ENCODE measurements at regions not wholly inside any gene's neighbourhood (a gene's known extent, or its start where the extent isn't known, plus 50 kb on each side); places are given as distances from the start of the nearest gene placed in this dataset.

GRCh38 chr11:70486731-70487130, 88.4 kb downstream of the CTTN start:
- TF ChIP-seq, protein P1, sequence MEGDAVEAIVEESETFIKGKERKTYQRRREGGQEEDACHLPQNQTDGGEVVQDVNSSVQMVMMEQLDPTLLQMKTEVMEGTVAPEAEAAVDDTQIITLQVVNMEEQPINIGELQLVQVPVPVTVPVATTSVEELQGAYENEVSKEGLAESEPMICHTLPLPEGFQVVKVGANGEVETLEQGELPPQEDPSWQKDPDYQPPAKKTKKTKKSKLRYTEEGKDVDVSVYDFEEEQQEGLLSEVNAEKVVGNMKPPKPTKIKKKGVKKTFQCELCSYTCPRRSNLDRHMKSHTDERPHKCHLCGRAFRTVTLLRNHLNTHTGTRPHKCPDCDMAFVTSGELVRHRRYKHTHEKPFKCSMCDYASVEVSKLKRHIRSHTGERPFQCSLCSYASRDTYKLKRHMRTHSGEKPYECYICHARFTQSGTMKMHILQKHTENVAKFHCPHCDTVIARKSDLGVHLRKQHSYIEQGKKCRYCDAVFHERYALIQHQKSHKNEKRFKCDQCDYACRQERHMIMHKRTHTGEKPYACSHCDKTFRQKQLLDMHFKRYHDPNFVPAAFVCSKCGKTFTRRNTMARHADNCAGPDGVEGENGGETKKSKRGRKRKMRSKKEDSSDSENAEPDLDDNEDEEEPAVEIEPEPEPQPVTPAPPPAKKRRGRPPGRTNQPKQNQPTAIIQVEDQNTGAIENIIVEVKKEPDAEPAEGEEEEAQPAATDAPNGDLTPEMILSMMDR (conservative IDR thresholded peaks at IDR 0.05; ENCODE audit: low read length), result no peak
- H3K4me3 ChIP-seq (ENCODE audit: low read length), result no peak overlapping the region
- no peak for DNase-seq (ENCODE audit: low read depth)

DNA sequence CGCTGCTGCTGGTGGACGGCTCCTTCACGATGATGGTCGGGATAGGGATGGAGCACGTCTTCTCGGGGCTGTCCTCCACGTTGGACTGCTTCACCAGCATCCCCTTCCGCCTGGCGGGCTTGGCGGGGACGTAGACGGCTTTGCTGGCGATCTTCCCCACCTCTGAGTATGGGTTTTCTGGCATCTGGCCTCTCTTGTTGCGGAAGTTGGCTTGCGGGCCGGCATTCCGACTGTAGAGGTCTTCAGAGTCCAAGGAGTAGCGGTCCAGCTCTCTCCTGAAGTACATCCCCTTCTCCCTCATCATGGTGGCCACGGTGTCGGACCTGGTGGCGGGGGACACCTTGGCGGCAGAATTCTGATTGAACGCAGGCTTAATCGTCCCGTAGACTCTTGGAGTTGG, 88.8 kb downstream of the CTTN start:
- TF ChIP-seq, protein P1 (conservative IDR thresholded peaks at IDR 0.05; ENCODE audit: low read length), result no peak
- no peak for DNase-seq (ENCODE audit: low read depth)
- H3K4me3 ChIP-seq (ENCODE audit: low read length), result no peak overlapping the region

DNA sequence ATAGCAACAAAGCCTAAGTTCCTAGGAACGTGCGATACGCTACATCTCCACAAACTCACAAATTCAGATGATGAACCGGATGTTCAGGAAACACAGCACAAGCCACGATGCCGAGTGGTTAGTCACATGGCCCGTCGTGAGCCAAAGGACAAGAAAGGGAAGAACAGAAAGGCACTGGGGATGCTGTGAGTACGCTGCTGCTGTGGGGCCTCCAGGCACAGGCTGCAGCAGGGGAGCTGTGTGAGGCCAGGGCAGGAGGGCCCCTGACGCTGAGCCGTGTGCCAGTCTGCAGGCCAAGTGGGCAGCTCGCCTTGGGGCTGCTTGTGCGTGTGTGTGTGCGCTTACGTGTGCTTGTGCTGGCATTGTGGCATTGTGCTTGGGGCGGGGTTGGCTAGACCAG, 89.4 kb downstream of the CTTN start:
- TF ChIP-seq, protein P1 (conservative IDR thresholded peaks at IDR 0.05; ENCODE audit: low read length), result no peak
- no peak for DNase-seq (ENCODE audit: low read depth)
- no peak overlapping the region for H3K4me3 ChIP-seq (ENCODE audit: low read length)

DNA sequence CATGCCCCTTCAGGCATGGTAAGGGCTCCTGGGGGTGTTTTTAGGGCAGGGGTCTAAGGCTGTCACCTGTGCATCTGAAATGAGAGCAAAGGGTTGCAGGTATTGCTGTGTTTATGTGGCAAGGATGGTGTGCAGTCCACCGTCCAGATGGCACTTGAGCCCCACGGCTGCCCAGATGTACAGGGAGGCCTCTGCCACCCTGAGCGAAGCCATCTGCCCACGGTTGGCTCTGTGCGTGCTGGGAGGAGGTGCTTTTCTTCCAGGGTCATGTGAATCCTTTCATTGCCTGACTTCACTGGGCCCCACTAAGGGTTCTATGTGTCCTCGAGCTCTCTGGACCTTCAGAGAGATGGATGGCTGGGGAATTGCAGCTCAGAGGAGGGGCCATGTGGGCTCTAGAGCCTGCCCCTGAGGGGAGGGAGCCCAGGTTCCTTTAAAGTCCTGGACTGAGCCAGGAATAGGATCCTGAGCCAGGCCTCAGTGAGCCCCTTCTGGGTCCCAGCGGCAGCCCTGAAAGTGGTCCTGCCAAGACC, 89.9 kb downstream of the CTTN start:
- no peak for DNase-seq (ENCODE audit: low read depth)
- TF ChIP-seq, protein P1 (conservative IDR thresholded peaks at IDR 0.05; ENCODE audit: low read length), result no peak
- no peak overlapping the region for H3K4me3 ChIP-seq (ENCODE audit: low read length)

GRCh38 chr11:70489276-70489675, 90.9 kb downstream of the CTTN start:
- TF ChIP-seq, protein P1 (conservative IDR thresholded peaks at IDR 0.05; ENCODE audit: low read length), result no peak
- no peak overlapping the region for H3K4me3 ChIP-seq (ENCODE audit: low read length)
- no peak for DNase-seq (ENCODE audit: low read depth)

GRCh38 chr11:70490208-70490607, 91.9 kb downstream of the CTTN start:
- no peak for DNase-seq (ENCODE audit: low read depth)
- no peak overlapping the region for H3K4me3 ChIP-seq (ENCODE audit: low read length)
- TF ChIP-seq, protein P1 (conservative IDR thresholded peaks at IDR 0.05; ENCODE audit: low read length), result no peak

GRCh38 chr11:70490723-70491558, 92.6 kb downstream of the CTTN start:
- TF ChIP-seq, protein P1 (conservative IDR thresholded peaks at IDR 0.05; ENCODE audit: low read length), result no peak
- H3K4me3 ChIP-seq (ENCODE audit: low read length), result no peak overlapping the region
- no peak for DNase-seq (ENCODE audit: low read depth)
